Stimulated activated CD8-positive, alpha-beta memory T cell treated with anti-CD3 and anti-CD28 coated beads, Interleukin-7, amount 100 ng/mL, for 48 hours (primary cell): ENCODE measurements at regions not wholly inside any gene's neighbourhood (a gene's known extent, or its start where the extent isn't known, plus 50 kb on each side); places are given as distances from the start of the nearest gene placed in this dataset.

Experiments
- DNase-seq, 2 donors: peaks; one replicate each; pipeline ENCODE4 v3.0.0-alpha.2; 2020; ENCODE audit warnings: low read depth in 1 of 2; ENCODE audit errors: extremely low read depth in 1 of 2

DNA sequence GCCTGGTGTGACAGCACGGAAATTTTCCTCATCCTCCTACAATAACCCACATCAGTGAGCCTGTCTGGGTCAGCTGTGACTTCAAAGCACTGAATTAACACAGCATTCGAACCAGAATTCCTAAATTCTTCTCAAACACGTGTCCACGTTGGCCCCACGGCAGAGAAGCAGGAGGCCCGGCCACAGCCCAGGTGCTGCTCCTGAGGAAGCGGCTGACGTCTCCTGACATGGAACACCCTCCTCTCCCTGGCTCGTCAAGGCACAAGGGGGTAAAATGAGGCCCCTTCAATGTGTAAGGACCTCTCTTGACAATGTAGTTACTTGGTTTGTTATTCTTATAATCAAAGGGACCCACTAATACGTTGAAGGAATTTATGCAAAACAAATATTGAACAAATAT is 156.3 kb upstream of the GSC start:
- DNase-seq: no peak

- DNase-seq: no peak
Measured at GRCh38 chr14:94925416-94926173, 155.7 kb upstream of the GSC start.

- DNase-seq: no peak
Measured at GRCh38 chr14:94924189-94924588, 154.3 kb upstream of the GSC start.

DNA sequence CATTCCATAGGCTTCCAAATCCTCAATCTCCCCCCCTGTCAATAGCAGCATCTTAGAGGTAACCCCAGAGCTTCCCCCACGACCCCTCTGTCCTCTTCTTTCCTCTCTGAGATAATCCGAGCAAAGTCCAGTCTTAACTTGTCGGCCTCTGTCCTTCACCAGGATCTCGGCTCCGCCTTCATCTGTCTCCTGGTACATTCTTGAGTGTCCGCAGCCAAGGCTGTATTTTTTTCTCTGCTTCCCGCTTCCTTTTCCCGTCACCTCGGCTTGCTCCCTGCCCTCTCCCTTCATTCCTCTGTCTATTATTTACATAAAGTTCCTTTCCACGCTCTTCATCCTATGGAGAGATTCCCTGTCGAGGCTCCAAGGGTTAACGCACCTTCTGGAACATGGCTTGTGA is 153.9 kb upstream of the GSC start:
- no peak for DNase-seq

DNA sequence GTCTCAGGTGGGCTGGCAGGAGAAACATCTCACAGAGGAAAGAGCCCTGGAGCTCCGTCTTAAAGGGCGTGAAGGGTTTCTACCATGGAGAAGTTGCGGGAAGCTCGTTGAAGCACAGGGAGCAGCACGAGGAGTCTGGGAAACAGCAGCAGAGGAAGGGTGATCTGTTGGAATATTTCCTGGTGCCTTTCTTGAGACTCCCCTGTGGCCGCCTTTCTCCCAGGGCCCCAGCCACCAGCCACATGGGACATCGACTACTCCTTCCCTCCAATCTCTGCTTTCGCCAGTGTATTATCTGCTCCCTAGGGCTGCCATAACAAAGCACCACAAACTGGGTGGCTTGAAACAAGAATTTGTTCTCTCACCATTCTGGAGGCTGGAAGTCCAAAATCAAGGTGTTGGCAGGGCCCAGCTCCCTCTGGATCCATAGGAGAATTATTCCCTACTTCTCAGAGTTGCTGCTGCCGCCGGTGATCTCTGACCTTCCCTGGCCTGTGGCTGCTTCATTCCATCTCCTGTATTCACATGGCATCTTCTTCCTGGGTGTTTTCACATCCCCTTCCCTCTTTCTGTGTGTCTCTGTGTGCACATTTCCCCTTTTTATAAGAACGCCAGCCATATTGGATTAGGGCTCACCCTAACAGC is 152.8 kb upstream of the GSC start:
- no peak for DNase-seq

DNA sequence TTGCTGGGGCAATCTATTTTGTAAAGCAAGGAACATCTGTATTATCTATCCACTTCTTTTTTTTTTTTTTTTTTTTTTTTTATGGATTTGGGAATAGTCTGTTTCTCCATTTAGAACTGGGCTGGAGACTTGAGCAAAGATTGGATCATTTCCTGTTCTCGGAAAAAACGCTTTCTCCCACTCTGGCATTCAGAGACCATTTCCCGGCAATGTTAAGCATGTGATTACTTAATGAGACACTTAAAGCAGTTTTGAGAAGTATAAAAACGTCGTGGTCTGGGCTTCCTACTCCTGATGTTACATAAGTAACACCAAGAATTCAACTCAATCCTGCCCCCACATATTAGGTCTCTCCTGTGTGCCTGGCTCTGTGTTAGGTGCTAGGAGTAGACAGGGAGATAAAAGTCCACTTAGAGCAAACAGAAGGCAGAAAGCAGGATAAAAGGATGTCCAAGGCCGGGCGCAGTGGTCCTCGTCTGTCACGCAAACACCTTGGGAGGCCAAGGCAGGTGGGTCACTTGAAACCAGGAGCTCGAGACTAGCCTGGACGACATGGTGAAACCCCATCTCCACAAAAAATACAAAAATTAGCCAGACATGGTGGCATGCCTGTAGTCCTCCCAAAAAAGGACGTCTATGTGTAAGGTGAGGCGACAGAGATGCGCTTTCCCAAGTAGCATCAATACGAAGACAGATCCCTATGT is 152.1 kb upstream of the GSC start:
- DNase-seq: no peak

DNA sequence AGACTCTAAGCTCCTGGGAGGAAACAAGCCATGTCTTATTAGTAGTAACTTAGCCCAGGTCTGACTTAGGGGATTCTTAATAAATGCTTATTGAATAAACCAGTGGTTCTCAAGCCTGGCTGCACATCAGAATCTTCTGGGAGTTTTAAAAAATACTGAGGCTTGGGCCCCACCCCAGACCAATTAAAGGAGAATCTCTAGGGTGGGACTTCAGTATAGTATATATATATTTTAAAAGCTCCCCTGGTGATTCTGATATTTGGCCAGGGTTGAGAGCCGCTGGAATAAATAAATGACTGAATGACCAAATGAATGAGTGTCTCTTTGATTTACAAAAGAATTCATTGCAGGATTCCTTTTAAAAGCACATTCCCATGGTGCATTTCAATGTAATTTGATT is 151.5 kb upstream of the GSC start:
- no peak for DNase-seq

GRCh38 chr14:94919896-94920295 is 150.0 kb upstream of the GSC start:
- DNase-seq: no peak

DNA sequence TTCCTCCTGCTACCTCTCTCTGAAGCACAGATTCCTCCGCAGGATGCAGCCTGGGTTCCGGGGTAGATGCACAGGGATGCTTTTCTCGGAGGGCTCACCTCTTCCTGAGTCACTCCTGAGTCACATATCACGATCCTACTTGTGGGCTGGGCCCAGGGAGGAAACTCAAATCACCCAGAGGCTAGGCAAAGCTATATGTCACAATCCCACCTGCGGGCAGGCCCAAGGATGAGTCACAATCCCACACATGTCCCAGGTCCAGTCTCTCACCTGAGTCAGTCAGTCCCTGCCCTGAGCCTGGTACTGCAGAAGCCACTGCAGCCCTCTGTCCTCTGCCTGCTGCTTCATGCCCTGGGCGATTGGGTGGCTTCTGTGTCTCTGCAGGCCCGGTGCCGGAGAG is 149.0 kb upstream of the GSC start:
- no peak for DNase-seq

- no peak for DNase-seq
Measured at GRCh38 chr14:94917041-94917600, 147.2 kb upstream of the GSC start.

- DNase-seq: no peak
Measured at GRCh38 chr14:94914191-94914590, 144.3 kb upstream of the GSC start.

DNA sequence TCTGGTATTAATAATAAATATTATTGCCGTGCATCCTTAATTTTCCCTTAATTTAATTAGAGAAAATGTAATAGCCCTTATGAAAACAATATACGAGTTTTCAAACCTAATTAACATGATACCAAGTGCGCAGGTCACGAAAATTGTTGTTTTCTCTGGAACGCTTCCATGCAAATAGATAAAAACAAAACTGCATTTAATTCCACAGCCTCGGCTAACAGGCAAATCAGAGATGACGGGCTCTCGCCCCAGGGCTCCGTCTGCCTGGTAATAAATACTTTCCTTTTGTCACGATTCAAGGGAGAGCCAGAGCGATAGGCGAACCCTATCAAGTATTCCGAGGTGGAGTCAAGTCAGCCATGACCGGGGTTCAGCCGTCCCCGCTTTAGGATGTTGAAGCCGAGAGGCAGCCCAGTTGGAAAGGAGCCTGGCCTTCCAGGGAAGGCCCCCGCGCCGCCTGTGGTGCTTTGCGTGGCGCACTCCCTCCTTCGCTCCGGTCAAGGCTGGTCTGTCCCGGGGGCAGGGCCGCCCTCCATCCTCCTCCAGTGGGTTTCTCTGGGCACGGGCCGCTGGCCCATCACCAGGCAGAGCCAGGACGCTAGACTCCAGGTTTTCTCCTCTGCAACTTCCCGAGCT is 137.8 kb upstream of the GSC start:
- DNase-seq: no peak

- no peak for DNase-seq
Measured at GRCh38 chr14:94906991-94907587, 137.2 kb upstream of the GSC start.

GRCh38 chr14:94906577-94906976 is 136.7 kb upstream of the GSC start:
- DNase-seq: no peak

- no peak for DNase-seq
Measured at GRCh38 chr14:94904636-94905035, 134.7 kb upstream of the GSC start.

DNA sequence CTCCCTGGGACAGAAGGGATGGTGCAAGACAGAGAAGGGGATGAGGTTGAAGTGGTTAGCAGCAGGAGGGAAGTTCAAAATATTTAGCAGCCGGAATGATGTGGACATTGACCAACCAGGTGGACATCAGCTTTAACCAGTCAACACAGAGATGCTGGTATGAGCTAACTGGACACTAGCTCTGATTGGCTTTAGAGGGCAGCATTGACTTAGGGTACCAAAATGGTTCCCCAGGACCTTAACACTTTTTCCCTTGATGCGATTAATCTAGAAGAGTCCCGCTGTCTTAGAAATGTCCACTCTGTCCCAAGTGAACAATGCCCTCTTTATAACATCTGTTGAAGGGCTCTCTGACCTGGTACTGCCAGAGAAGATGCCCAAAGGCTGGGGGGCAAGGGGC is 134.0 kb upstream of the GSC start:
- no peak for DNase-seq

- no peak for DNase-seq
Measured at GRCh38 chr14:94903338-94903737, 133.4 kb upstream of the GSC start.

GRCh38 chr14:94897561-94897960 is 127.6 kb upstream of the GSC start:
- no peak for DNase-seq

- no peak for DNase-seq
Measured at GRCh38 chr14:94897082-94897481, 127.2 kb upstream of the GSC start.

- no peak for DNase-seq
Measured at GRCh38 chr14:94893411-94894160, 123.7 kb upstream of the GSC start.
